GM04504 (cell line): ENCODE measurements at regions not wholly inside any gene's neighbourhood (a gene's known extent, or its start where the extent isn't known, plus 50 kb on each side); places are given as distances from the start of the nearest gene placed in this dataset.
"Not testable (repeated sequence)": the region's sequence is repeated elsewhere in the genome, so short reads cannot be mapped to it uniquely, and the experiment has no call there.

Experiments
- DNase-seq: peaks from one replicate; pipeline ENCODE4 v3.0.0-alpha.2; 2012; ENCODE audit warnings: low read depth

- DNase-seq, result peak; percentile 1
These were observed 67.4 kb downstream of the FAM72B start for GRCh38 chr1:121116522-121117297.

GRCh38 chr1:121117298-121117611, 66.9 kb downstream of the FAM72B start:
- not testable (repeated sequence) for DNase-seq

GRCh38 chr1:121117622-121118479, 66.3 kb downstream of the FAM72B start:
- peak; percentile 4 for DNase-seq
